ENCODE measurements at regions not wholly inside any gene's neighbourhood (a gene's known extent, or its start where the extent isn't known, plus 50 kb on each side); places are given as distances from the start of the nearest gene placed in this dataset.
A peak's percentile ranks its signal among the peaks of the same experiment; 100 is the strongest.

DNA sequence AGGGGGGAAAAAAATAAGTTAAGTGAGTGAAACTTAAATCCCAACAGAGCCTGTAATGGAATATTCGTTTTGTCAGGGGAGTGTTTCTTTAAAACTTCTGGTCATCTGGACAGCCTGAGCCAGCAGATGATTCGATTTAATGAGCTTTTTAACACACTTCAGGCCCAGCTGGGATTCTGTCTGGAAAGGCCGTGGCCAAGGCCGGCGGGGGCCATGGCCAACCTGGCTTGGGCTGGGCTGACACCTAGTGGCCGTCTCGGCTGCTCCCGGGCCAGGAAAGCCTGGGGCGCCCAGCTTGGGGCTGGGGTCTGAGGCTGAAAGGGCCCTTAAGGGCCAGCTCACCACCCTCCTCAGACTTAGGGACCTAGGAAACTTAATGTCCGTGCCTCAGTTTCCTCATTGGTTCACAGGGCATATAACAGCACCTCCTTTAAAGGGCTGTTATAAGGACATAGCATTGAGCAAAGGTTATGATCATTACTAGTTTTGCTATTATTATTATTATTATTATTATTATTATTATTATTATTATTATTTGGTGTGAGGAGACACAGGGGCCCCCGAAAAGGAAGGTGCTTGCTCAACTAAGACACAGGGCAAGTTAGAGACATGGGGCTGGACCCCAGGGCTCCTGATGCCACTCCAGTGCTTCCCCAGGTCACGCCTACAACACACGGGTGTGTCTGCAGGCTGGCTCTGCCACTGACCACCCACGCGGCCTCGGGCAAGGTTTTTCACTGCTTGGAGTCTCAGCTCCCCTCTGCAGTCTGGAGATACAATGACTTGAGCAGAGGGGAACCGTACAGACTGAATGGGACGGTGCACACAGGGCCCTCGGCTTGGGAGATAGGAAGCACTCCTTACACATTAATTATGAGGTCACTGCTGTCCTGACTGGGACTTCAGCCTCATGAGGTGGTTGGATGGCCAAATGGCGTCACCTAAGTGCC lies 84.0 kb downstream of the SYNE3 start:
- TF ChIP-seq, protein P1, sequence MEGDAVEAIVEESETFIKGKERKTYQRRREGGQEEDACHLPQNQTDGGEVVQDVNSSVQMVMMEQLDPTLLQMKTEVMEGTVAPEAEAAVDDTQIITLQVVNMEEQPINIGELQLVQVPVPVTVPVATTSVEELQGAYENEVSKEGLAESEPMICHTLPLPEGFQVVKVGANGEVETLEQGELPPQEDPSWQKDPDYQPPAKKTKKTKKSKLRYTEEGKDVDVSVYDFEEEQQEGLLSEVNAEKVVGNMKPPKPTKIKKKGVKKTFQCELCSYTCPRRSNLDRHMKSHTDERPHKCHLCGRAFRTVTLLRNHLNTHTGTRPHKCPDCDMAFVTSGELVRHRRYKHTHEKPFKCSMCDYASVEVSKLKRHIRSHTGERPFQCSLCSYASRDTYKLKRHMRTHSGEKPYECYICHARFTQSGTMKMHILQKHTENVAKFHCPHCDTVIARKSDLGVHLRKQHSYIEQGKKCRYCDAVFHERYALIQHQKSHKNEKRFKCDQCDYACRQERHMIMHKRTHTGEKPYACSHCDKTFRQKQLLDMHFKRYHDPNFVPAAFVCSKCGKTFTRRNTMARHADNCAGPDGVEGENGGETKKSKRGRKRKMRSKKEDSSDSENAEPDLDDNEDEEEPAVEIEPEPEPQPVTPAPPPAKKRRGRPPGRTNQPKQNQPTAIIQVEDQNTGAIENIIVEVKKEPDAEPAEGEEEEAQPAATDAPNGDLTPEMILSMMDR (IDR thresholded peaks at IDR 0.05; ENCODE audit: insufficient read depth, low read depth, low read length), result peak; percentile 58
- no peak for TF ChIP-seq EZH2 (IDR thresholded peaks at IDR 0.05; ENCODE audit: insufficient read depth, low read length)
